KG1 (cell line): ENCODE measurements at regions not wholly inside any gene's neighbourhood (a gene's known extent, or its start where the extent isn't known, plus 50 kb on each side); places are given as distances from the start of the nearest gene placed in this dataset.
"Not testable (repeated sequence)": the region's sequence is repeated elsewhere in the genome, so short reads cannot be mapped to it uniquely, and the experiment has no call there.

Experiments used
- DNase-seq: peaks from one replicate; lab custom pipeline; 2025; lab: John Stamatoyannopoulos, UW

GRCh38 chr20:25864963-25865714 is 168.5 kb upstream of the ZNF337 start:
- DNase-seq = not testable (repeated sequence)

DNA sequence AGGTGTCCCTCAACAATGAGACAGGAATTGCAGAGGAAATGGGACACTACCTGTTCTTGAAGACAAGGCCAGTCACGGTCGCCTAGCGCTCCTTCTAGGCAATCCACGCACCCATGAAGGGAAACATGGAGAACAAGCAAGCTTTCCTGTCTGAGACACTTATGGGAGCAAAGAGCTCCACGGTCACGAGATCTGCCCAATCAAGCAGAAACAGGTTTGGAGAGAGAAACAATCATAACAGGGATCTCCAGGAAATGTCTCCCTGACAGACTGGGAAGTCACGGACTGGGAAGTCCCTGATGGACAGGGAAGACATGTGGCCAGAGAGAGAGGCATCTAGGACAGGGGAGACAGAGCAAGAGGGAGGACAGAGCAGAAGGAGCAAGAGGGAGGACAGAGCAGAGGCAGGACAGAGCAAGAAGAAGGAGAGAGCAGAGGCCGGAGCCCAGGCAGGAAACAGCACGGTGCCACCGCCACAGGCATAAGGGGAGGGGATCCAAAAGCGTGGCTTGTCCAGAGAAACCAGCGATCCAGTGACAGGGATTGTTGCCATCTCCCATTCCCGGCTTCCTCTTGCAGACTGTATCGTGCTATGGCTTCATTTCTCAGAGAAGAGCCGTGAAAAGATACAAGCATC is 167.8 kb upstream of the ZNF337 start:
- DNase-seq = no peak

GRCh38 chr20:25863536-25864325 is 167.1 kb upstream of the ZNF337 start:
- DNase-seq = no peak

- peak; percentile 76 for DNase-seq
Measured at GRCh38 chr20:25862967-25863530, 166.4 kb upstream of the ZNF337 start.

DNA sequence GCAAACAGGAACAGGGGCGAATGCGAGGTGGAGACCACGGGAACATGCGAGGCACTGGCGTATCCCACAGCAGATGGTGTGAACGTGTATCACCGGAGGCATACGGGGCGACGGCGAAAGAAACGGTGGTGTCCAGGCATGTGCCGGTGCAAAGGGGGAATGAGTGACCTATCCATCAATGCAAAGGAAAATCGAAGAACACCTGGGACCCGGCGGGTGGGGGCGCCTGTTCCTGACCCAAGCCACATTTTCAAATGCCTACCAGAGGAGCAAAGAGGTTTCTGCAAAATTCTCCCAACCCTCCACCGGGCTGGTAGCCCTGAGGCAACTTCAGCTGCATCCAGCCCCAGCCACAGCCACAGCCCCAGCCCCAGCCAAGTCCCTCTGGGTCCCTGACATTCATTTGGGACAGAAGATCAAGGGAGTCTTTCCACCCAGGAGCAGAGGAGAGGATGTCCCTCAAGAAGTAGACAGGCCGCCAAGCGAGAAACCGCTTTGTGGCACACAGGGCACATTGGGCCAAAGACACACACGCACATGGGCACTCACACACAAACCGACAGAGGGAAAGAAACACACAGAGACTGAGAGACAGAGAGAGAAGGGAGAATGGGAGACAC is 164.0 kb upstream of the ZNF337 start:
- DNase-seq = no peak

- DNase-seq = no peak
Measured at GRCh38 chr20:25859649-25860530, 163.2 kb upstream of the ZNF337 start.

- no peak for DNase-seq
Measured at GRCh38 chr20:25858495-25859425, 162.1 kb upstream of the ZNF337 start.

DNA sequence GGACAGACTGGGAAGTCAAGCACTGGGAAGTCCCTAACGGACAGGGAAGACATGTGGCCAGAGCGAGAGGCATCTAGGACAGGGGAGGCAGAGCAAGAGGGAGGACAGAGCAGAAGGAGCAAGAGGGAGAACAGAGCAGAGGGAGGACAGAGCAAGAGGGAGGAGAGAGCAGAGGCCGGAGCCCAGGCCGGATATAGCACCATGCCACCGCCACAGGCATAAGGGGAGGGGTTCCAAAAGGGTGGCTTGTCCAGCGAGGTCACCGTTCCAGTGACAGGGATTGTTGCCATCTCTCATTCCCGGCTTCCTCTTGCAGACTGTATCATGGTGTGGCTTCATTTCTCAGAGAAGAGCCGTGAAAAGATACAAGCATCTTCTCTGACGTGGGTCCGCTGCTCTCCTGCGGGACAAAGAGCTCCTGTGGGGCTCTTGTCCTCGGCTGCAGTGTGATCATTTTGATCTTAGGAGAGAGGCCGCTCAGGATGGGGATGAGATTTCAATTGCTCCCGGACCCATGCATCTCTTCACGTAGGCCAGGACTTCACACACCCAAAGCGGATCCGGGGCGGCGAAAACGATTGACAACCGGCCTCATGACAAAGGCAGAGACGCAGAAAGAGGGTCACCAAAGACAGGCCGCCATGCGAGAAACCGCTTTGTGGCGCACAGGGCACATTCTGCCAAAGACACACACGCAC is 160.6 kb upstream of the ZNF337 start:
- not testable (repeated sequence) for DNase-seq

GRCh38 chr20:25856256-25856884 is 159.7 kb upstream of the ZNF337 start:
- DNase-seq = no peak

DNA sequence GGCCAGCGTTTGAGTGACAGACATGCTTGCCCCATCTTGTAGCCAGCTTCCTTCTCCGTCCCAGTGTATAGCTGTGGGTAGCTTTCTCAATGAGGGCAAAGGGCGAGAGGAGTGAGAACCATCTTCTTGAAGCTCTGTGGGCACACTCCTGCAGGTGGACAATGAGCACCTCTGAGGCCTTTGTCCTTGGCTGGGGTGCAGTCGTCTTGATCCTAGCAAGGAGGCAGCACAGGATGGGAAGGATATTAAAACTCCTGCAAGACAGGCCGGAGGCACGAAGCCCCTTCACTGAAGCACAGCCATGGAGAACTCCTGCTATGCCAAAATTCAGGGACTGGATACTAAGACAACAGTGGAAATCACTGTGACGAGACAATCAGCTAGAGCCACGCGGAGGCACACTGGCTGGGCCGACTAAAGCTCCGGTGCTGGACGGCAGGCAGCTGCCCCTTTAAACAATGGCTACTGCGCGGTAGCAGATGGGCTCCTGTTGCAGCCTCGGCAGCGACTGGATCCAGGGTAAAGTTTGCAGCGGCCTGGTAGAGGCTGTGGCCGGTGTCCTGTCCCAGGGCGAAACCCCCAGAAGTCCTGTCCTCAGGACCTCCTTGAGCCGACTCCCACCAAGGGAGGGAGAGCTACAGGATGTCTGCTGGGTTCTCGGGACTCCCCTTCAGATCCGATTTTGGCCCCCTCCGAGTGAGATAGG is 159.0 kb upstream of the ZNF337 start:
- not testable (repeated sequence) for DNase-seq

DNA sequence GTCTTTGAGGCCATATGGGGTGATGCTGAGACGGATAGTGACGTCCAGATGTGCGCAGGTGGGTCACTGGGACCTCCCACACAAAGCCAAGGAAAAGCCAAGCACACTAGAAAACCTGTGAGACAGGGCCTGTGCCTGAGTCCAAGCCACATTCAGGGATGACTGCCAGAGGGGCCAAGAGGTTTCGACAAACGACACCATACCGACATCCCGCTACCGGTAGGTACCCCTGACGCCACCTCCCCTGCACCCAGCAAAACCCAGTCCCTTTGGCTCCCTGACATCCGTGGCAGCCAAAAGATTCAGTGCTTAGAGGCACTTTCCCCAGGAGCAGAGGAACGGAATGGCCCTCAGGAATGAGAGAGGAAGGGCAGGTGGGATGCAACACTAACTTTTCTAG is 158.0 kb upstream of the ZNF337 start:
- DNase-seq = not testable (repeated sequence)

DNA sequence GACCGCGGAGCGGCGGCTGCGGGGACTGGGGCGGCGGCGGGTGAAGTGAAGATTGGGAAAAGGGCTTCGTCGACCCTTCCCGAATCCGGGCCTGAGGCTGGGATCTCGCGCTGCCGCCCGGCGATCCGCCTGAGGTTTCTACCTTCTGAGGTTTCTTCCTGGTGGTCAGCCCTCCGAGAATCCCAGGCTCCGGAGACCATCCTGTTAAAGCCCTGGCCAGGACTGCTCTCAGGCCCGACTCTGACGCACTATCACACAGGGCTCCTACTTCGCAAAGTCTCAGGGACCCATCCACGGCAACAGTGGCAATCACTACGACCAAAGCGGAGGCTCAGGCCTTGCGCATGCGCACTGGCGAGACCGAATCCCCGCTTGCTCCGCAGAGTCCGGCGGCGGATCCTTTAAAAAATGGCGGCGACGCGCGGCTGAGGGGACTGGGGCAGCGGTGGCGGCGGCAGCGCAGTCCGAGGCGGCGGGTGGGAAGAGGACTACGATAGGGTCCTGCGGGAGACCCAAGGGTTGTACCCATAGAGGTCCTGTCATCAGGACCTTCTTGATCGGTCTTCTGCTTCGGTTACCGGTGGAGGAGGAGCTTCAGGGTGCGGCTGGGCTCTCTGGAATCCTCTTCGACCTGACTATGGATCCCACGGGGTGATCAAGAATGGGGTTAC is 157.2 kb upstream of the ZNF337 start:
- DNase-seq = not testable (repeated sequence)

DNA sequence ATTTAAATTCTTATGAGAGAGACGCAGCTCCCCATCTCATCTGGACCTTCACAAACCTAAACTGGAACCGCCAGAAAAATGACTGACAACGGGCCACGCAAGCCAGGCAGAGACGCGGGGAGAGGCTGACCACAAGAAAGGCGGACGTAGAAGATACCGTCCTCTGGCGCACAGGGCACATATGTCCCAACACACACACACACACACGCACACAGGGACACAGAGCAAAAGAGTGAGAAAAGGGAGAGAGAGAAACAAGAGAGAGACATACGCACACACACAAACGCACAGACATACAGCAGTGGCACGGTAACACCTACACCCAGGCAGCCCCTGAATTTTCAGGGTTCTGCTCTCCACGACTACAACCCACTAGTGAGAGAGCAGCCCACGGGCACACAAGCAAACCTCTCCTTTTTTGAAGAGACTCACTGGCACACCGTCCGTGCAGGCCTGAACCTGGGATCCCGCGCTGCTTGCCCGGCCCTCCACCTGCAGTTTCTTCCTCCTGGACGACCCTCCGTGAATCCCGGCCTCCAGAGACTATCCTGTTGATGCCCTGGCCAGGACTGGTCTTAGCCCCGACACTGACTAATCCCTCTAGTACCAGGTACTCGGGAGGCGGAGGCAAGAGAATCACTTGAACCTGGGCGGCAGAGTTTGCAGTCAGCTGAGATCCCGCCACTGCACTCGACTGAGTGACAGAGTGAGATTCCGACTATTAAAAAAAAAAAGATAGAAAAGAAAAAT is 156.5 kb upstream of the ZNF337 start:
- not testable (repeated sequence) for DNase-seq

DNA sequence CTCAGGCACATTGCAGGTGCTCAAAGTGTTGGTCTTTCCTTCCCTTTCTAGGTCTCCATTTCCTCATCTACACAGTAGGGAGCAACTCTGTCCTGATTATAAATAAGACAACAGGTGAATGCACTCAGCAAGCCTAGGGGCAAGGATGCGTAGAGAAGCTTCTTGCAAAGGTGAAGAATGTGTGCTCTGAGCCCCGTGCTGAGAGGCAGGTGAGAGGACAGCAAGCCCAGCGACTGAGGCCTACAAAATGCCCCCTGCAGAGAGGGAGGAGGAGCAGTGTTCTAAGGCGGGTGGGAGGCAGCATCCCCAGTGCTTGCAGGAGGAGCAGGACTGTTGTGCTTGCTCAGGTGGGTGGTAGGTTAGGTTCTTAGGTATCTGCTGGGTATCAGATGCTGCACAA is 153.5 kb upstream of the ZNF337 start:
- not testable (repeated sequence) for DNase-seq

- DNase-seq = no peak
Measured at GRCh38 chr20:25848222-25848621, 151.6 kb upstream of the ZNF337 start.

DNA sequence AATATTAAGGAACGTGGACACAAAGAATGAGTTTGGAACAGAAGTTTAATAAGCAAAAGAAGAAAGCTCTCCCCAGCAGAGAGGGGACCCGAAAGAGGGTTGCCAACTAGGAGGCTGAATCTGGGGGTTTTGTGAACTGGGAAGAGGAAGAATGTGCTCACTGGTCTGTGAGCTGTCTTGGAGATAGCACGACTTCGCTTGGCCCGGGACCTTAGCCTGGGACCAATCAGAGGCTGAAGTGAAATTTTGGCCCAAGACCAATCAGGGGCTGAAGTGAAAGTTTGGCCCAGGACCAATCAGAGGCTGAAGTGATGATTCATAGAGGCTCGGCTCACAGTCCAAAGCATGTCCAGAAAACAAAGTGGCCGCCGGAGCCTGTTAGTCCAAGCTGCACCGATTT is 148.0 kb upstream of the ZNF337 start:
- DNase-seq = not testable (repeated sequence)

GRCh38 chr20:25813511-25813910 is 116.9 kb upstream of the ZNF337 start:
- not testable (repeated sequence) for DNase-seq
